ENCODE measurements at regions not wholly inside any gene's neighbourhood (a gene's known extent, or its start where the extent isn't known, plus 50 kb on each side); places are given as distances from the start of the nearest gene placed in this dataset.

- TF ChIP-seq, protein P1, sequence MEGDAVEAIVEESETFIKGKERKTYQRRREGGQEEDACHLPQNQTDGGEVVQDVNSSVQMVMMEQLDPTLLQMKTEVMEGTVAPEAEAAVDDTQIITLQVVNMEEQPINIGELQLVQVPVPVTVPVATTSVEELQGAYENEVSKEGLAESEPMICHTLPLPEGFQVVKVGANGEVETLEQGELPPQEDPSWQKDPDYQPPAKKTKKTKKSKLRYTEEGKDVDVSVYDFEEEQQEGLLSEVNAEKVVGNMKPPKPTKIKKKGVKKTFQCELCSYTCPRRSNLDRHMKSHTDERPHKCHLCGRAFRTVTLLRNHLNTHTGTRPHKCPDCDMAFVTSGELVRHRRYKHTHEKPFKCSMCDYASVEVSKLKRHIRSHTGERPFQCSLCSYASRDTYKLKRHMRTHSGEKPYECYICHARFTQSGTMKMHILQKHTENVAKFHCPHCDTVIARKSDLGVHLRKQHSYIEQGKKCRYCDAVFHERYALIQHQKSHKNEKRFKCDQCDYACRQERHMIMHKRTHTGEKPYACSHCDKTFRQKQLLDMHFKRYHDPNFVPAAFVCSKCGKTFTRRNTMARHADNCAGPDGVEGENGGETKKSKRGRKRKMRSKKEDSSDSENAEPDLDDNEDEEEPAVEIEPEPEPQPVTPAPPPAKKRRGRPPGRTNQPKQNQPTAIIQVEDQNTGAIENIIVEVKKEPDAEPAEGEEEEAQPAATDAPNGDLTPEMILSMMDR (IDR thresholded peaks at IDR 0.05): no peak
- no peak for TF ChIP-seq POLR2AphosphoS5 (IDR thresholded peaks at IDR 0.05)
Observed at GRCh38 chr13:107852072-107852471, 363.3 kb downstream of the LIG4 start.
